HCT116 (cell line): ENCODE measurements at regions not wholly inside any gene's neighbourhood (a gene's known extent, or its start where the extent isn't known, plus 50 kb on each side); places are given as distances from the start of the nearest gene placed in this dataset.

Experiments
- ATAC-seq: fragments of 200-7000 bp; cut with Tn5 transposase; 2 replicates; pipeline ENCODE4 v1.9.1; 2020; ENCODE audit warnings: mild to moderate bottlenecking, moderate library complexity
- BruUV-seq: library from RNA; stranded (reverse); fragments of 400-500 nt; replicated peaks from 2 replicates; lab custom pipeline; 2021; lab: Mats Ljungman, UMichigan
- CTCF ChIA-PET: fragments of 300-600 bp; sonication (Branson Sonifier 250); formaldehyde crosslinking; loops from one replicate; lab custom pipeline; 2021; ENCODE audit warnings: antibody characterized with exemption; lab: Charles Lee
- POLR2A ChIA-PET: fragments of 300-600, 350-600 bp; sonication (Branson Sonifier 250); formaldehyde crosslinking; loops from one replicate; lab custom pipeline; 2021; ENCODE audit warnings: antibody characterized with exemption; lab: Charles Lee
- RAD21 ChIA-PET, 2 experiments: fragments of 300-600 bp; sonication (Branson Sonifier 250); formaldehyde crosslinking; loops; one replicate each; lab custom pipeline; 2023; ENCODE audit warnings: low total read pairs in 2 of 2; ENCODE audit not compliant: uncharacterized antibody in 2 of 2, unreplicated experiment in 2 of 2, low non-redundant PET in 1 of 2; lab: Charles Lee
- DNase-seq: peaks from one replicate; pipeline ENCODE4 v3.0.0-alpha.2; 2010; ENCODE audit warnings: low read depth, low spot score
- H2AFZ ChIP-seq: fragments of 200-600 bp; shearing (Covaris generic), sonication (generic); 2 replicates; pipeline ENCODE4 v1.6.1; 2017; ENCODE audit warnings: low read depth, mixed run types, mixed read lengths, antibody characterized with exemption, low read length; ENCODE audit not compliant: poor library complexity, severe bottlenecking
- H3K27ac ChIP-seq: 2 replicates; pipeline ENCODE4 v1.5.1; 2012; ENCODE audit warnings: low read depth, low read length
- H3K27me3 ChIP-seq: fragments of 200-600 bp; sonication (generic); 2 replicates; pipeline ENCODE4 v1.6.1; 2016; ENCODE audit warnings: mixed run types, low read length, mixed read lengths; ENCODE audit not compliant: insufficient read depth
- H3K36me3 ChIP-seq, 2 experiments: fragments of 200-500 bp in 1 of 2; fragments of 200-600 bp in 1 of 2; sonication (Bioruptor generic) in 1 of 2; sonication (generic) in 1 of 2; 2 replicates each; pipeline versions ENCODE4 v1.5.1 to v1.6.1; 2014 to 2016; ENCODE audit warnings: low read length in 2 of 2, inconsistent platforms in 1 of 2, mixed read lengths in 1 of 2, mixed run types in 1 of 2; ENCODE audit not compliant: insufficient read depth in 2 of 2, control insufficient read depth in 1 of 2
- H3K4me1 ChIP-seq, 2 experiments: fragments of 200-600 bp in 1 of 2; sonication (generic) in 1 of 2; 2 replicates each; pipeline versions ENCODE4 v1.5.1 to v1.6.1; 2012 to 2017; ENCODE audit warnings: low read length in 2 of 2, inconsistent platforms in 1 of 2, mild to moderate bottlenecking in 1 of 2, mixed read lengths in 1 of 2, mixed run types in 1 of 2, moderate library complexity in 1 of 2; ENCODE audit not compliant: insufficient read depth in 2 of 2, control insufficient read depth in 1 of 2
- H3K4me2 ChIP-seq: fragments of 200-600 bp; sonication (generic); 2 replicates; pipeline ENCODE4 v1.6.1; 2017; ENCODE audit warnings: mixed run types, low read length, mixed read lengths
- H3K4me3 ChIP-seq, 2 experiments: fragments of 200-600 bp in 1 of 2; sonication (generic) in 1 of 2; replicated peaks in 1 of 2; 2 replicates each; pipeline ENCODE4 v1.5.1; 2011 to 2016; ENCODE audit warnings: low read length in 2 of 2, control low read depth in 1 of 2, low read depth in 1 of 2, mild to moderate bottlenecking in 1 of 2, mixed read lengths in 1 of 2, mixed run types in 1 of 2
- H3K79me2 ChIP-seq: fragments of 200-600 bp; sonication (generic); 2 replicates; pipeline ENCODE4 v1.6.1; 2017; ENCODE audit warnings: mild to moderate bottlenecking, mixed run types, low read length, moderate library complexity, mixed read lengths; ENCODE audit not compliant: insufficient read depth
- H3K9ac ChIP-seq: fragments of 200-600 bp; sonication (generic); 2 replicates; pipeline ENCODE4 v1.6.1; 2016; ENCODE audit warnings: low read length, mixed read lengths
- H3K9me2 ChIP-seq: fragments of 200-600 bp; sonication (generic), shearing (Covaris generic); 2 replicates; pipeline ENCODE4 v1.6.1; 2017; ENCODE audit warnings: mixed run types, mild to moderate bottlenecking, moderate library complexity; ENCODE audit not compliant: insufficient read depth
- H3K9me3 ChIP-seq, 2 experiments: fragments of 200-500 bp in 1 of 2; fragments of 200-600 bp in 1 of 2; sonication (Bioruptor generic) in 1 of 2; sonication (generic) in 1 of 2; 2 replicates each; pipeline ENCODE4 v1.6.1; 2014 to 2017; ENCODE audit warnings: low read length in 2 of 2, mixed read lengths in 2 of 2, inconsistent platforms in 1 of 2, low read depth in 1 of 2, mild to moderate bottlenecking in 1 of 2, mixed run types in 1 of 2, moderate library complexity in 1 of 2; ENCODE audit not compliant: control insufficient read depth in 1 of 2, insufficient read depth in 1 of 2
- H4K20me1 ChIP-seq: fragments of 200-600 bp; sonication (generic), shearing (Covaris generic); 2 replicates; pipeline ENCODE4 v1.6.1; 2017; ENCODE audit warnings: mixed run types, mild to moderate bottlenecking, moderate library complexity; ENCODE audit not compliant: insufficient read depth
- CBX3 ChIP-seq: IDR thresholded peaks from 2 replicates; pipeline ENCODE4 v1.6.1; 2012; ENCODE audit warnings: low read depth
- EZH2phosphoT487 ChIP-seq: fragments of 200-600 bp; IDR thresholded peaks from 2 replicates; pipeline ENCODE4 v1.6.1; 2018; ENCODE audit warnings: antibody characterized with exemption, borderline replicate concordance
- JUND ChIP-seq: IDR thresholded peaks from 2 replicates; pipeline ENCODE4 v1.6.1; 2012
- POLR2A ChIP-seq: IDR thresholded peaks from 2 replicates; pipeline ENCODE4 v1.7.0; 2011; ENCODE audit warnings: borderline replicate concordance; ENCODE audit not compliant: insufficient read depth, insufficient read length; ENCODE audit errors: extremely low read depth
- POLR2AphosphoS5 ChIP-seq: IDR thresholded peaks from 2 replicates; pipeline ENCODE4 v1.6.1; 2011; ENCODE audit warnings: mild to moderate bottlenecking, low read depth, low read length, moderate library complexity
- SP1 ChIP-seq: IDR thresholded peaks from 2 replicates; pipeline ENCODE4 v1.6.1; 2012; ENCODE audit warnings: low read depth
- TCF7L2 ChIP-seq: IDR thresholded peaks from 2 replicates; pipeline ENCODE4 v1.7.0; 2011; ENCODE audit warnings: borderline replicate concordance, inconsistent platforms; ENCODE audit not compliant: insufficient read depth, insufficient read length; ENCODE audit errors: extremely low read depth
- YY1 ChIP-seq: IDR thresholded peaks from 2 replicates; pipeline ENCODE4 v1.6.1; 2011; ENCODE audit warnings: low read length, low read depth, moderate library complexity, mild to moderate bottlenecking; ENCODE audit not compliant: insufficient replicate concordance; ENCODE audit errors: extremely low read depth
- intact Hi-C: fragments of 100-400 bp; cut with micrococcal nuclease; formaldehyde crosslinking; loops from 2 replicates; pipeline ENCODE4 v1.10.0; 2022
- TF ChIP-seq, protein P1 (sequence below), 3 experiments: fragments of 200-600 bp in 1 of 3; sonication (generic) in 1 of 3; IDR thresholded peaks in 2 of 3; conservative IDR thresholded peaks in 1 of 3; 2 replicates each; pipeline ENCODE4 v1.5.1; 2012 to 2017; ENCODE audit warnings: low read depth in 2 of 3, low read length in 2 of 3, antibody characterized with exemption in 1 of 3, borderline replicate concordance in 1 of 3, control low read depth in 1 of 3, mild to moderate bottlenecking in 1 of 3, mixed read lengths in 1 of 3, mixed run types in 1 of 3, moderate library complexity in 1 of 3; ENCODE audit not compliant: insufficient read depth in 1 of 3
- TF ChIP-seq, protein P2 (sequence below): IDR thresholded peaks from 2 replicates; pipeline ENCODE4 v1.6.1; 2012; ENCODE audit warnings: low read depth
- TF ChIP-seq, protein P3 (sequence below): IDR thresholded peaks from 2 replicates; pipeline ENCODE4 v1.6.1; 2012

GRCh38 chr6:146965110-146965689 is 239.0 kb upstream of the STXBP5 start:
- no TSS peak for BruUV-seq
- Histone ChIP-seq H3K4me2 (no peak overlapping the region), H3K27ac (no peak overlapping the region), H2AFZ (no peak overlapping the region), H3K4me1 (no peaks in the 10 kb centered on the region), H3K9me3 (peaks cover 0 to 6% of the 10 kb centered on the region in 2 experiments; a peak in 1 of 4 replicates), H3K4me3 (no peak overlapping the region), H3K36me3 (no peaks in the 10 kb centered on the region), H3K9ac (no peak overlapping the region), H3K9me2 (no peaks in the 10 kb centered on the region), H4K20me1 (no peaks in the 10 kb centered on the region), H3K27me3 (no peaks in the 10 kb centered on the region), H3K79me2 (no peaks in the 10 kb centered on the region)
- ChIA-PET CTCF (interaction anchor here (0.6 kb wide), 1 partner anchor 1428 kb away, joined by 3 read pairs; no protein-coding TSS in a partner anchor), RAD21 (no interaction called here), POLR2A (no interaction called here)
- DNase-seq (no peak), ATAC-seq (no peak)
- TF ChIP-seq, protein P1, sequence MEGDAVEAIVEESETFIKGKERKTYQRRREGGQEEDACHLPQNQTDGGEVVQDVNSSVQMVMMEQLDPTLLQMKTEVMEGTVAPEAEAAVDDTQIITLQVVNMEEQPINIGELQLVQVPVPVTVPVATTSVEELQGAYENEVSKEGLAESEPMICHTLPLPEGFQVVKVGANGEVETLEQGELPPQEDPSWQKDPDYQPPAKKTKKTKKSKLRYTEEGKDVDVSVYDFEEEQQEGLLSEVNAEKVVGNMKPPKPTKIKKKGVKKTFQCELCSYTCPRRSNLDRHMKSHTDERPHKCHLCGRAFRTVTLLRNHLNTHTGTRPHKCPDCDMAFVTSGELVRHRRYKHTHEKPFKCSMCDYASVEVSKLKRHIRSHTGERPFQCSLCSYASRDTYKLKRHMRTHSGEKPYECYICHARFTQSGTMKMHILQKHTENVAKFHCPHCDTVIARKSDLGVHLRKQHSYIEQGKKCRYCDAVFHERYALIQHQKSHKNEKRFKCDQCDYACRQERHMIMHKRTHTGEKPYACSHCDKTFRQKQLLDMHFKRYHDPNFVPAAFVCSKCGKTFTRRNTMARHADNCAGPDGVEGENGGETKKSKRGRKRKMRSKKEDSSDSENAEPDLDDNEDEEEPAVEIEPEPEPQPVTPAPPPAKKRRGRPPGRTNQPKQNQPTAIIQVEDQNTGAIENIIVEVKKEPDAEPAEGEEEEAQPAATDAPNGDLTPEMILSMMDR (IDR thresholded peaks at IDR 0.05 in 2 of 3, conservative IDR thresholded peaks at IDR 0.05 in 1 of 3; ENCODE audit: borderline replicate concordance in 1 of 3, insufficient read depth in 1 of 3, low read depth in 2 of 3, low read length in 2 of 3): no peak
- no peak for TF ChIP-seq CBX3
- no peak for TF ChIP-seq POLR2A
- no peak for TF ChIP-seq YY1
- TF ChIP-seq, protein P2, sequence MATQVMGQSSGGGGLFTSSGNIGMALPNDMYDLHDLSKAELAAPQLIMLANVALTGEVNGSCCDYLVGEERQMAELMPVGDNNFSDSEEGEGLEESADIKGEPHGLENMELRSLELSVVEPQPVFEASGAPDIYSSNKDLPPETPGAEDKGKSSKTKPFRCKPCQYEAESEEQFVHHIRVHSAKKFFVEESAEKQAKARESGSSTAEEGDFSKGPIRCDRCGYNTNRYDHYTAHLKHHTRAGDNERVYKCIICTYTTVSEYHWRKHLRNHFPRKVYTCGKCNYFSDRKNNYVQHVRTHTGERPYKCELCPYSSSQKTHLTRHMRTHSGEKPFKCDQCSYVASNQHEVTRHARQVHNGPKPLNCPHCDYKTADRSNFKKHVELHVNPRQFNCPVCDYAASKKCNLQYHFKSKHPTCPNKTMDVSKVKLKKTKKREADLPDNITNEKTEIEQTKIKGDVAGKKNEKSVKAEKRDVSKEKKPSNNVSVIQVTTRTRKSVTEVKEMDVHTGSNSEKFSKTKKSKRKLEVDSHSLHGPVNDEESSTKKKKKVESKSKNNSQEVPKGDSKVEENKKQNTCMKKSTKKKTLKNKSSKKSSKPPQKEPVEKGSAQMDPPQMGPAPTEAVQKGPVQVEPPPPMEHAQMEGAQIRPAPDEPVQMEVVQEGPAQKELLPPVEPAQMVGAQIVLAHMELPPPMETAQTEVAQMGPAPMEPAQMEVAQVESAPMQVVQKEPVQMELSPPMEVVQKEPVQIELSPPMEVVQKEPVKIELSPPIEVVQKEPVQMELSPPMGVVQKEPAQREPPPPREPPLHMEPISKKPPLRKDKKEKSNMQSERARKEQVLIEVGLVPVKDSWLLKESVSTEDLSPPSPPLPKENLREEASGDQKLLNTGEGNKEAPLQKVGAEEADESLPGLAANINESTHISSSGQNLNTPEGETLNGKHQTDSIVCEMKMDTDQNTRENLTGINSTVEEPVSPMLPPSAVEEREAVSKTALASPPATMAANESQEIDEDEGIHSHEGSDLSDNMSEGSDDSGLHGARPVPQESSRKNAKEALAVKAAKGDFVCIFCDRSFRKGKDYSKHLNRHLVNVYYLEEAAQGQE: no peak
- TF ChIP-seq, protein P3, sequence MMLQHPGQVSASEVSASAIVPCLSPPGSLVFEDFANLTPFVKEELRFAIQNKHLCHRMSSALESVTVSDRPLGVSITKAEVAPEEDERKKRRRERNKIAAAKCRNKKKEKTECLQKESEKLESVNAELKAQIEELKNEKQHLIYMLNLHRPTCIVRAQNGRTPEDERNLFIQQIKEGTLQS: no peak
- no peak for TF ChIP-seq TCF7L2
- TF ChIP-seq SP1: no peak
- TF ChIP-seq POLR2AphosphoS5: no peak
- TF ChIP-seq EZH2phosphoT487: no peak
- no peak for TF ChIP-seq JUND
- intact Hi-C loops: no loop called here
